ENCODE measurements at regions not wholly inside any gene's neighbourhood (a gene's known extent, or its start where the extent isn't known, plus 50 kb on each side); places are given as distances from the start of the nearest gene placed in this dataset.

DNA sequence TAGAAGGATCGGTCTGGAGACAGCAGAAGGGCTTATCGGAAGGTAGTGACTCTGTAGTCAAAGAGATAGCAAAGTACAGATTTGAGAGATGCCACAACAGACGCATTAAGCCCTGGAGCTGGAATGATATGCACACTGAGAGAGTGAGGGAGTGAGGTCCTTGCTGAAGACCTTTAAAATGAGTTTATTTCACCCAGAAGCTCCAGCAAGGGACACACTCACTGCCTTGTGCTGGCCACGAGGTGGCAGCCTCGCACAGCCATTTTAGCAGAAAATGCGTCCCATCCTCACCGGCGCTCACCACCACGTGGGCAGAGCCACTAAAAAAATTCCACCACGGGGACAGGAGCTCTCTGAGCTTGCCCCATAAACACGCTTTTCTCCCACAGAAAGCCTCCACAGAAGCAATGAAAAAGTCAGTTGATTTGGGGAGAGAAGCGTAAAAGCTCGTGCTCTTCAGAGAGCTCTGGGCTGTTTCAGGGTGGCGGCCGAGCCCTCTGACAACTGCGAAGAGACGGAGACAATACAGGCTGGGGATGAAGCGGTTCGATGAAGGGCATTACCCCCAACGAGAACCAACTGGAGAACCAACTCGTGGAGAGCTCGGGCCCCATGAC lies 163.0 kb upstream of the KLF14 start:
- peak overlapping the region in 1 of 2 experiments; percentile 6 for H3K14ac ChIP-seq (ENCODE audit: low read length in 2 of 2)
- H3K4me1 ChIP-seq (ENCODE audit: control insufficient read depth, insufficient read depth, low read depth, low read length), result peaks cover 47% of the 10 kb centered on the region
- no peaks in the 10 kb centered on the region for H3K9me3 ChIP-seq (ENCODE audit: control insufficient read depth, low read length)
- H2AFZ ChIP-seq (ENCODE audit: low read depth, low read length), result no peak overlapping the region
- H3K79me1 ChIP-seq (replicated peaks; ENCODE audit: low read length, poor library complexity, severe bottlenecking), result no peaks in the 10 kb centered on the region
- H3K4ac ChIP-seq (ENCODE audit: low read depth in 1 of 2, low read length in 2 of 2), result peak overlapping the region; percentile 56 to 79
- peak overlapping the region; percentile 0 for H3K4me2 ChIP-seq (ENCODE audit: low read length, poor library complexity, severe bottlenecking)
- H2BK5ac ChIP-seq (ENCODE audit: low read depth, low read length, poor library complexity, severe bottlenecking), result peak overlapping the region; percentile 9
- peak overlapping the region in 1 of 2 experiments; percentile 45 for H2BK12ac ChIP-seq (ENCODE audit: low read length in 2 of 2)
- peaks cover 49 to 85% of the 10 kb centered on the region in 2 experiments for H3K36me3 ChIP-seq (ENCODE audit: control insufficient read depth in 1 of 2, insufficient read depth in 2 of 2, low read depth in 1 of 2, low read length in 2 of 2)
- peak overlapping the region; percentile 19 for H4K91ac ChIP-seq (ENCODE audit: low read length)
- no peak overlapping the region for H2BK15ac ChIP-seq (ENCODE audit: low read depth, poor library complexity, severe bottlenecking)
- peak; percentile 89 for DNase-seq
- WGBS, result 49% methylated on average over 20 of the region's 22 CpGs
- H3K23ac ChIP-seq (ENCODE audit: low read length in 2 of 2), result no peak overlapping the region
- H2BK120ac ChIP-seq (ENCODE audit: low read depth, low read length), result peak overlapping the region; percentile 57
- H2AK5ac ChIP-seq (ENCODE audit: low read length, severe bottlenecking), result peak overlapping the region; percentile 85
- H3K27ac ChIP-seq (ENCODE audit: low read length, poor library complexity, severe bottlenecking), result peak overlapping the region; percentile 99
- H3K9ac ChIP-seq (ENCODE audit: low read length), result peak overlapping the region; percentile 91
- H4K8ac ChIP-seq (ENCODE audit: low read length), result peak overlapping the region; percentile 52
- H3K4me3 ChIP-seq (ENCODE audit: insufficient read depth in 1 of 2, low read depth in 1 of 2, low read length in 2 of 2), result peak overlapping the region in 1 of 2 experiments; percentile 15
- H3K18ac ChIP-seq (ENCODE audit: low read depth in 1 of 2, low read length in 2 of 2), result peak overlapping the region in 1 of 2 experiments; percentile 65
- H3K27me3 ChIP-seq (ENCODE audit: control insufficient read depth in 1 of 2, insufficient read depth in 1 of 2, low read length in 2 of 2), result no peaks in the 10 kb centered on the region

DNA sequence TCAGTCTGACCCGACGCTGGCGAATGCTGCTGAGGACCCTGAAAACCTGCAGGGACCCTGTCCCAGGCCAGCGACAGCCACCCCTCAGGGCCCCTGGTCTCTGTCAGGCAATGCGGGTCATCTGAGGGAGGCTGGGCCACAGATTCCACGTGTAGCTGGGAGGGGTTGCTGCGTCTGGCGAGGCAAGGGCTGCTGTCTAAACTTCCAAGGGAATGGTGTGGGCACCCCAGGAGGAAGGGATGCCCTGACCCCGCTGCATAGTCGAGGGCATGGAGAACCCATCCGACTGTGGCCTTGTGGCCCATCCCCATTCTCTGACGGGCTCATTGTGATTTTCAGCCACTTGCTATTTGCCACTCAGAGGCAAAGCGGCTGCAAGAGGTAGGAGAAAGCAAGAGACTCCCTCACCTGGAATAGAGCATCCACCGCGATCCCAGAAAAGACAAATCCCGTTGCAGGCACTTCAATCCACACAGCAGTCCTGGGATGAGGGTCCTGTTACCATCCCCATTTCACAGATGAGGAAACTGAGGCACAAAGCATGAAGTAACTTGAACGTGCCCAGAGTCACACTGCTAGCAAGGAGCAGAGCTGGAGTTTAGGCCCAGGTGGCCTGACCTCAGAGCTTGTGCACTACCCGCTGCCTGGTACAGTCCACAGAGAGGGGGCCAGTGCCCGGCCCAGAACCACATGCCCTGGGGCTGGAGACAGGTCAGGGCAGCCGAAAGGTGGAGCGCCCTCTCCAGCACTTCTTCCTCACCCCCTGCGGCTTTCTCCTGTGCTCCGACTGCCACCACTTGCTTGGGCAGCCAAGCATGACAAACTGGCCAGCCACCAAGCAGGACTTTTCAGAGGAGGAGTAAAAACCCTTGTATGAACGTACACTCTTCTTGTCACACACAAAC lies 163.8 kb upstream of the KLF14 start:
- Histone ChIP-seq H2AK5ac (ENCODE audit: low read length, severe bottlenecking) (peak overlapping the region; percentile 85), H3K27me3 (ENCODE audit: control insufficient read depth in 1 of 2, insufficient read depth in 1 of 2, low read length in 2 of 2) (no peaks in the 10 kb centered on the region), H3K36me3 (ENCODE audit: control insufficient read depth in 1 of 2, insufficient read depth in 2 of 2, low read depth in 1 of 2, low read length in 2 of 2) (peaks cover 56 to 88% of the 10 kb centered on the region in 2 experiments), H3K18ac (ENCODE audit: low read depth in 1 of 2, low read length in 2 of 2) (peak overlapping the region in 1 of 2 experiments; percentile 29), H2BK5ac (ENCODE audit: low read depth, low read length, poor library complexity, severe bottlenecking) (peak overlapping the region; percentile 9), H3K27ac (ENCODE audit: low read length, poor library complexity, severe bottlenecking) (peak overlapping the region; percentile 99), H3K14ac (ENCODE audit: low read length in 2 of 2) (peak overlapping the region in 1 of 2 experiments; percentile 6), H2BK120ac (ENCODE audit: low read depth, low read length) (peak overlapping the region; percentile 57), H4K91ac (ENCODE audit: low read length) (peak overlapping the region; percentile 19), H3K4me2 (ENCODE audit: low read length, poor library complexity, severe bottlenecking) (no peak overlapping the region), H2BK15ac (ENCODE audit: low read depth, poor library complexity, severe bottlenecking) (no peak overlapping the region), H3K4me1 (ENCODE audit: control insufficient read depth, insufficient read depth, low read depth, low read length) (peaks cover 53% of the 10 kb centered on the region), H3K4ac (ENCODE audit: low read depth in 1 of 2, low read length in 2 of 2) (peak overlapping the region; percentile 56 to 79), H2AFZ (ENCODE audit: low read depth, low read length) (no peak overlapping the region), H3K23ac (ENCODE audit: low read length in 2 of 2) (peak overlapping the region in 1 of 2 experiments; percentile 34), H3K9ac (ENCODE audit: low read length) (peak overlapping the region; percentile 91), H2BK12ac (ENCODE audit: low read length in 2 of 2) (peak overlapping the region; percentile 33 to 45), H3K79me1 (replicated peaks; ENCODE audit: low read length, poor library complexity, severe bottlenecking) (no peaks in the 10 kb centered on the region), H3K9me3 (ENCODE audit: control insufficient read depth, low read length) (no peaks in the 10 kb centered on the region), H4K8ac (ENCODE audit: low read length) (peak overlapping the region; percentile 78), H3K4me3 (ENCODE audit: insufficient read depth in 1 of 2, low read depth in 1 of 2, low read length in 2 of 2) (peak overlapping the region in 1 of 2 experiments; percentile 15)
- DNase-seq, result no peak
- WGBS, result 85% methylated on average over 23 of the region's 24 CpGs

DNA sequence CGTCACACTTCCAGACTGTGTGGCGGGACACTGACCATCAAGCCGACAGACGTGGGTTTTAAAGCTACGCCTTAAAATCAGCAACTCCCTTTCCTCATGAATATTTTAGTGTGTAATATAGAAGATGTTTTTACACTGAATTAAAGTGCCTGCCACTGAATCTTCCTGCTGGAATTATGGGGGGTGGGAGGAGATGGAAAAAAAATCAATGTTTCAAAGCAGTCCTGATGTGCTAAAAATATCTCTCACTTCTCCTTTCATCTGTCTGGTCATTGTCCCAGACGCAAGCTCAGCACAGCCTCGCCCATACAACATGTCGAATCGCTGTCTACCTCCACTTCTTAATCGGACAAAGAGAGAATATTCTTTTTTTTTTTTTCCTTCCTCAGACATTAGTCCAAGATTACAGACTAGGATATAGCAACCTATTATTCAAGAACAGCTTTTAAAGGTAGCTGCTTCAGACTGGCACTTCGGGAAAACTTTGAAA lies 165.1 kb upstream of the KLF14 start:
- no peak overlapping the region for H2BK5ac ChIP-seq (ENCODE audit: low read depth, low read length, poor library complexity, severe bottlenecking)
- no peak overlapping the region for H2BK120ac ChIP-seq (ENCODE audit: low read depth, low read length)
- no peak overlapping the region for H3K23ac ChIP-seq (ENCODE audit: low read length in 2 of 2)
- H2AK5ac ChIP-seq (ENCODE audit: low read length, severe bottlenecking), result no peak overlapping the region
- H4K8ac ChIP-seq (ENCODE audit: low read length), result no peak overlapping the region
- H3K4me2 ChIP-seq (ENCODE audit: low read length, poor library complexity, severe bottlenecking), result no peak overlapping the region
- H3K4me3 ChIP-seq (ENCODE audit: insufficient read depth in 1 of 2, low read depth in 1 of 2, low read length in 2 of 2), result no peak overlapping the region
- H3K27ac ChIP-seq (ENCODE audit: low read length, poor library complexity, severe bottlenecking), result peak overlapping the region; percentile 99
- peak overlapping the region; percentile 91 for H3K9ac ChIP-seq (ENCODE audit: low read length)
- no peaks in the 10 kb centered on the region for H3K9me3 ChIP-seq (ENCODE audit: control insufficient read depth, low read length)
- no peak overlapping the region for H2BK12ac ChIP-seq (ENCODE audit: low read length in 2 of 2)
- no peaks in the 10 kb centered on the region for H3K27me3 ChIP-seq (ENCODE audit: control insufficient read depth in 1 of 2, insufficient read depth in 1 of 2, low read length in 2 of 2)
- no peak overlapping the region for H2BK15ac ChIP-seq (ENCODE audit: low read depth, poor library complexity, severe bottlenecking)
- H3K14ac ChIP-seq (ENCODE audit: low read length in 2 of 2), result no peak overlapping the region
- no peaks in the 10 kb centered on the region for H3K79me1 ChIP-seq (replicated peaks; ENCODE audit: low read length, poor library complexity, severe bottlenecking)
- WGBS, result 95% methylated on average over 5 of the region's 11 CpGs
- no peak overlapping the region for H3K4ac ChIP-seq (ENCODE audit: low read depth in 1 of 2, low read length in 2 of 2)
- no peak overlapping the region for H4K91ac ChIP-seq (ENCODE audit: low read length)
- H3K4me1 ChIP-seq (ENCODE audit: control insufficient read depth, insufficient read depth, low read depth, low read length), result peaks cover 55% of the 10 kb centered on the region
- DNase-seq, result no peak
- no peak overlapping the region for H2AFZ ChIP-seq (ENCODE audit: low read depth, low read length)
- H3K18ac ChIP-seq (ENCODE audit: low read depth in 1 of 2, low read length in 2 of 2), result peak overlapping the region in 1 of 2 experiments; percentile 67
- peaks cover 55 to 96% of the 10 kb centered on the region in 2 experiments for H3K36me3 ChIP-seq (ENCODE audit: control insufficient read depth in 1 of 2, insufficient read depth in 2 of 2, low read depth in 1 of 2, low read length in 2 of 2)

Data from mesenchymal stem cell (in vitro differentiated cells and primary cell).